ENCODE measurements at regions not wholly inside any gene's neighbourhood (a gene's known extent, or its start where the extent isn't known, plus 50 kb on each side); places are given as distances from the start of the nearest gene placed in this dataset.

- no peak for TF ChIP-seq CTCF (IDR thresholded peaks at IDR 0.05; ENCODE audit: poor library complexity)
- no peak for TF ChIP-seq EZH2 (IDR thresholded peaks at IDR 0.05; ENCODE audit: borderline replicate concordance)
Observed at GRCh38 chr15:93266291-93266690, 177.3 kb upstream of the RGMA start.

Measured in hepatocyte (in vitro differentiated cells).